Ascending aorta (tissue), 2 donors: ENCODE measurements at regions not wholly inside any gene's neighbourhood (a gene's known extent, or its start where the extent isn't known, plus 50 kb on each side); places are given as distances from the start of the nearest gene placed in this dataset.

Source experiments
- DNase-seq, 2 donors: peaks; one replicate each; pipeline ENCODE4 v3.0.0-alpha.2; 2019; ENCODE audit warnings: low spot score in 2 of 2
- H3K27ac ChIP-seq, 2 donors: fragments of 200-600 bp; sonication (generic); one replicate each; pipeline ENCODE4 v1.5.1; 2016 to 2017; ENCODE audit warnings: mild to moderate bottlenecking in 1 of 2
- H3K27me3 ChIP-seq: fragments of 200-600 bp; sonication (generic); one replicate; pipeline ENCODE4 v1.5.1; 2017
- H3K36me3 ChIP-seq, 2 donors: fragments of 200-600 bp; sonication (generic); one replicate each; pipeline ENCODE4 v1.5.1; 2016
- H3K4me1 ChIP-seq, 2 donors: fragments of 200-600 bp; sonication (generic); one replicate each; pipeline ENCODE4 v1.5.1; 2016 to 2017; ENCODE audit warnings: mild to moderate bottlenecking in 1 of 2
- H3K4me3 ChIP-seq, 2 donors: fragments of 200-600 bp; sonication (generic); one replicate each; pipeline ENCODE4 v1.5.1; 2016 to 2017; ENCODE audit warnings: mild to moderate bottlenecking in 1 of 2
- H3K9me3 ChIP-seq, 2 donors: fragments of 200-600 bp; sonication (generic); one replicate each; pipeline ENCODE4 v1.5.1; 2016
- CTCF ChIP-seq, 3 experiments: fragments of 200-600 bp in 2 of 3; fragments of 450-650 bp in 1 of 3; sonication (generic) in 2 of 3; IDR thresholded peaks; one replicate each; pipeline ENCODE4 v1.5.1; 2016 to 2019; ENCODE audit warnings: antibody characterized with exemption in 3 of 3, mild to moderate bottlenecking in 1 of 3, moderate library complexity in 1 of 3
- intact Hi-C: fragments of 100-400 bp; cut with DNase I; formaldehyde crosslinking; loops from one replicate; pipeline ENCODE4 v1.15.1; 2023

GRCh38 chr13:44819772-44820171, 169.5 kb downstream of the NUFIP1 start:
- TF ChIP-seq CTCF (IDR thresholded peaks at IDR 0.05), result no peak
- Histone ChIP-seq H3K9me3 (no peaks in the 10 kb centered on the region), H3K27me3 (no peaks in the 10 kb centered on the region), H3K4me3 (no peak overlapping the region), H3K36me3 (no peaks in the 10 kb centered on the region), H3K27ac (no peak overlapping the region), H3K4me1 (peaks cover 0 to 7% of the 10 kb centered on the region in 2 donors)
- DNase-seq, result no peak
- intact Hi-C loops, result no loop called here

GRCh38 chr13:44819245-44819644, 170.0 kb downstream of the NUFIP1 start:
- DNase-seq, result no peak
- peaks cover 0 to 7% of the 10 kb centered on the region in 2 donors for H3K4me1 ChIP-seq
- intact Hi-C loops, result no loop called here
- H3K27me3 ChIP-seq, result no peaks in the 10 kb centered on the region
- no peak for TF ChIP-seq CTCF (IDR thresholded peaks at IDR 0.05)
- H3K9me3 ChIP-seq, result no peaks in the 10 kb centered on the region
- H3K27ac ChIP-seq, result no peak overlapping the region
- H3K36me3 ChIP-seq, result no peaks in the 10 kb centered on the region
- no peak overlapping the region for H3K4me3 ChIP-seq

- Histone ChIP-seq H3K27ac (no peak overlapping the region), H3K4me1 (peaks cover 0 to 13% of the 10 kb centered on the region in 2 donors), H3K36me3 (no peaks in the 10 kb centered on the region), H3K27me3 (no peaks in the 10 kb centered on the region), H3K9me3 (no peaks in the 10 kb centered on the region), H3K4me3 (no peak overlapping the region)
- TF ChIP-seq CTCF (IDR thresholded peaks at IDR 0.05), result peak in 1 of 3 experiments; percentile 8
- intact Hi-C loops, result no loop called here
- DNase-seq, result no peak
Observed at GRCh38 chr13:44818428-44818827, 170.8 kb downstream of the NUFIP1 start.

- Histone ChIP-seq H3K9me3 (no peaks in the 10 kb centered on the region), H3K27ac (no peak overlapping the region), H3K4me3 (no peak overlapping the region), H3K27me3 (no peaks in the 10 kb centered on the region), H3K36me3 (no peaks in the 10 kb centered on the region), H3K4me1 (peaks cover 0 to 15% of the 10 kb centered on the region in 2 donors)
- intact Hi-C loops, result no loop called here
- no peak for DNase-seq
- TF ChIP-seq CTCF (IDR thresholded peaks at IDR 0.05), result no peak
Observed at GRCh38 chr13:44818016-44818415, 171.3 kb downstream of the NUFIP1 start.

- peaks cover 0 to 20% of the 10 kb centered on the region in 2 donors for H3K4me1 ChIP-seq
- no peak for DNase-seq
- intact Hi-C loops, result no loop called here
- no peaks in the 10 kb centered on the region for H3K36me3 ChIP-seq
- no peaks in the 10 kb centered on the region for H3K27me3 ChIP-seq
- H3K9me3 ChIP-seq, result no peaks in the 10 kb centered on the region
- TF ChIP-seq CTCF (IDR thresholded peaks at IDR 0.05), result no peak
- no peak overlapping the region for H3K27ac ChIP-seq
- H3K4me3 ChIP-seq, result no peak overlapping the region
Observed at GRCh38 chr13:44817131-44817671, 172.1 kb downstream of the NUFIP1 start.

GRCh38 chr13:44816701-44817100, 172.6 kb downstream of the NUFIP1 start:
- TF ChIP-seq CTCF (IDR thresholded peaks at IDR 0.05), result no peak
- H3K4me1 ChIP-seq, result peaks cover 0 to 21% of the 10 kb centered on the region in 2 donors
- intact Hi-C loops, result no loop called here
- no peaks in the 10 kb centered on the region for H3K36me3 ChIP-seq
- DNase-seq, result no peak
- H3K27me3 ChIP-seq, result no peaks in the 10 kb centered on the region
- no peak overlapping the region for H3K4me3 ChIP-seq
- H3K27ac ChIP-seq, result no peak overlapping the region
- no peaks in the 10 kb centered on the region for H3K9me3 ChIP-seq
